ENCODE measurements at regions not wholly inside any gene's neighbourhood (a gene's known extent, or its start where the extent isn't known, plus 50 kb on each side); places are given as distances from the start of the nearest gene placed in this dataset.

GRCh38 chr14:101049942-101050341 is 146.4 kb upstream of the RTL1 start:
- no peak for TF ChIP-seq SIN3A (IDR thresholded peaks at IDR 0.05; ENCODE audit: borderline replicate concordance, insufficient read depth, low read depth, low read length)
- no peak for TF ChIP-seq REST (IDR thresholded peaks at IDR 0.05; ENCODE audit: insufficient read depth in 1 of 2, low read depth in 2 of 2, low read length in 1 of 2)
- TF ChIP-seq POLR2AphosphoS5 (IDR thresholded peaks at IDR 0.05; ENCODE audit: low read depth, low read length), result no peak
- TF ChIP-seq TCF7L2 (IDR thresholded peaks at IDR 0.05; ENCODE audit: low read depth, low read length), result no peak
- no peak for TF ChIP-seq CTCF (IDR thresholded peaks at IDR 0.05)
- Histone ChIP-seq H3K27me3 (ENCODE audit: control insufficient read depth, insufficient read depth, low read length) (no peaks in the 10 kb centered on the region), H3K36me3 (ENCODE audit: control insufficient read depth, insufficient read depth, low read length) (no peaks in the 10 kb centered on the region), H3K27ac (ENCODE audit: low read length) (no peak overlapping the region), H3K4me1 (ENCODE audit: control insufficient read depth, insufficient read depth, low read length) (no peaks in the 10 kb centered on the region), H3K9me3 (ENCODE audit: control insufficient read depth, insufficient read depth, low read depth, low read length) (no peaks in the 10 kb centered on the region), H3K4me3 (ENCODE audit: low read depth in 2 of 2, low read length in 2 of 2) (no peak overlapping the region)
- DNase-seq (ENCODE audit: low read depth, low spot score) (no peak), ATAC-seq (no peak)
- ChIA-PET POLR2A (no interaction called here), CTCF (no interaction called here)
- intact Hi-C loops (cut with micrococcal nuclease; ENCODE audit: unreplicated experiment), result no loop called here
- in situ Hi-C loops (cut with HindIII; ENCODE audit: low pct_unique_long_range_greater_than_20kb, low sequenced_read_pairs), result no loop called here
- BruUV-seq (replicated peaks), result no TSS peak

- BruUV-seq (replicated peaks), result no TSS peak
- no peak for TF ChIP-seq REST (IDR thresholded peaks at IDR 0.05; ENCODE audit: insufficient read depth in 1 of 2, low read depth in 2 of 2, low read length in 1 of 2)
- no peak for TF ChIP-seq CTCF (IDR thresholded peaks at IDR 0.05)
- no peak for TF ChIP-seq POLR2AphosphoS5 (IDR thresholded peaks at IDR 0.05; ENCODE audit: low read depth, low read length)
- no peak for TF ChIP-seq TCF7L2 (IDR thresholded peaks at IDR 0.05; ENCODE audit: low read depth, low read length)
- TF ChIP-seq SIN3A (IDR thresholded peaks at IDR 0.05; ENCODE audit: borderline replicate concordance, insufficient read depth, low read depth, low read length), result no peak
- in situ Hi-C loops (cut with HindIII; ENCODE audit: low pct_unique_long_range_greater_than_20kb, low sequenced_read_pairs), result no loop called here
Measured at GRCh38 chr14:101050901-101051490, 147.5 kb upstream of the RTL1 start.

More at GRCh38 chr14:101050901-101051490, 147.5 kb upstream of the RTL1 start:
- Histone ChIP-seq H3K27me3 (ENCODE audit: control insufficient read depth, insufficient read depth, low read length) (no peaks in the 10 kb centered on the region), H3K9me3 (ENCODE audit: control insufficient read depth, insufficient read depth, low read depth, low read length) (no peaks in the 10 kb centered on the region), H3K27ac (ENCODE audit: low read length) (no peak overlapping the region), H3K4me3 (ENCODE audit: low read depth in 2 of 2, low read length in 2 of 2) (no peak overlapping the region), H3K36me3 (ENCODE audit: control insufficient read depth, insufficient read depth, low read length) (no peaks in the 10 kb centered on the region), H3K4me1 (ENCODE audit: control insufficient read depth, insufficient read depth, low read length) (no peaks in the 10 kb centered on the region)
- ChIA-PET POLR2A (no interaction called here), CTCF (no interaction called here)
- DNase-seq (ENCODE audit: low read depth, low spot score) (no peak), ATAC-seq (no peak)
- intact Hi-C loops (cut with micrococcal nuclease; ENCODE audit: unreplicated experiment), result no loop called here

Measured in Panc1 (cell line).